OCI-LY7 (cell line): ENCODE measurements at regions not wholly inside any gene's neighbourhood (a gene's known extent, or its start where the extent isn't known, plus 50 kb on each side); places are given as distances from the start of the nearest gene placed in this dataset.

ENCODE experiments used
- CTCF ChIP-seq: fragments of 200-600 bp; sonication (generic); conservative IDR thresholded peaks from 2 replicates; pipeline ENCODE4 v1.5.1; 2014; ENCODE audit warnings: mild to moderate bottlenecking, antibody characterized with exemption, low read length, moderate library complexity, mixed read lengths
- EZH2phosphoT487 ChIP-seq: fragments of 200-600 bp; sonication (generic); IDR thresholded peaks from 2 replicates; pipeline ENCODE4 v1.6.1; 2018; ENCODE audit warnings: low read depth, borderline replicate concordance, mild to moderate bottlenecking, mixed run types, antibody characterized with exemption, low read length, moderate library complexity, mixed read lengths

GRCh38 chr3:83035704-83036010, 1274.2 kb upstream of the GBE1 start:
- TF ChIP-seq CTCF (no peak), EZH2phosphoT487 (no peak)
